HG03045 (cell line): ENCODE measurements at regions not wholly inside any gene's neighbourhood (a gene's known extent, or its start where the extent isn't known, plus 50 kb on each side); places are given as distances from the start of the nearest gene placed in this dataset.
"Not testable (repeated sequence)": the region's sequence is repeated elsewhere in the genome, so short reads cannot be mapped to it uniquely, and the experiment has no call there.

ENCODE experiments used
- ATAC-seq: cut with Tn5 transposase; IDR thresholded peaks from one replicate; pipeline ENCODE4 v1.9.1; 2021; ENCODE audit warnings: mild to moderate bottlenecking, moderate library complexity; ENCODE audit not compliant: unreplicated experiment

GRCh38 chr5:117675646-117676045 lies 1101.0 kb upstream of the SEMA6A start:
- no peak for ATAC-seq

- ATAC-seq: no peak
Measured at GRCh38 chr5:117671551-117671950, 1096.9 kb upstream of the SEMA6A start.

GRCh38 chr5:117667105-117667504 lies 1092.5 kb upstream of the SEMA6A start:
- ATAC-seq: no peak

DNA sequence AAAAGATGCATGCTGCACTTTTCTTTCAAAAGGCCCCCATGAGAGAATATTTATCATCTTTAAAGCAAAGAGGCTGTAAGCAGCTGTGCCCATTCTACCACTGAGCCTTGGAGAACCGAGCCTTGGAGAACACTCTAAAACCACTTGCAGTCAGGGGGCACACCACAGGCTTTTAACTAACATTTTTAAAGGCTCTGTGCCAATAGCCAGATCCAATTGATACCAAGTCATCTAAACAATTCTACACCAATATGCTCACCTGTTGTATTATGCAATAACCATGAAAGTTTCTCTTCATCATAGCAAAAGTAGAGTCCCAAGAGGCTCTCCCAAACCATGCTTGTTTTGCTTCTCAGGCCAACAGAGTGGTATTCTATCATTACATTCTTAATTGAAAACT lies 1090.5 kb upstream of the SEMA6A start:
- ATAC-seq: no peak

GRCh38 chr5:117662361-117662760 lies 1087.7 kb upstream of the SEMA6A start:
- no peak for ATAC-seq

DNA sequence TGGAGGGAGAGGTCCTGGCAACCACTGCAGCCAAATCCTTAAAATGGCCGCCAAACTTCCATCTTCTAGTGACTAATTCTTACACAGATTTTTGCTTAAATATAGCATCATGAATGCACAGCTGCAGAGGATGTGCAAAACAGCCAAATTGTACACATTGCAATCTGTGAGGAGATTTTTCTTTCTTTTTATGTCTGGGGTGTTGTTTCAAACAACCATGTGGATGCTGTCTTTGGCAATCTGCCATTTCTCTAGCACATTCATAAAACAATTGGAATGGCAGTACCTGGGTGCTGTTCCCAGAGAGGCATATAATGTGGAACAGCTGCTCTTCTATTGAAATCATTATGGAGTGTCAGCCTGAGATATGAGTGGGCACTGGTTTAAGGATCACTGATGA lies 1082.9 kb upstream of the SEMA6A start:
- ATAC-seq: no peak

DNA sequence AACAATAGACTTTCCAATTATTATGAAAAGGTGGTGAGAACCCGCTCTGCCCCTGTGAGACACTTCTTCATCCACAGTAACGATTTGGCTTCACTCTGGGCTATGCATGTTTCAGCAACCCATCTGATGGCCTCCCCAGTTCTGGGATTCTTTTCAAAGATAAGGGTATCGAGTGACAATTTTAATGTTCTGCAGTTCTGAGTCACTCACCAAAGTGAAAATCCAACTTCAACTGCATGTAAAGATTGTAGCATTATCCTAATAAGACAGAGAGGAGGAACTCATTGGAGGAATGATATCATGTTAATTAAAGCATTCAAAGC lies 1078.3 kb upstream of the SEMA6A start:
- no peak for ATAC-seq

DNA sequence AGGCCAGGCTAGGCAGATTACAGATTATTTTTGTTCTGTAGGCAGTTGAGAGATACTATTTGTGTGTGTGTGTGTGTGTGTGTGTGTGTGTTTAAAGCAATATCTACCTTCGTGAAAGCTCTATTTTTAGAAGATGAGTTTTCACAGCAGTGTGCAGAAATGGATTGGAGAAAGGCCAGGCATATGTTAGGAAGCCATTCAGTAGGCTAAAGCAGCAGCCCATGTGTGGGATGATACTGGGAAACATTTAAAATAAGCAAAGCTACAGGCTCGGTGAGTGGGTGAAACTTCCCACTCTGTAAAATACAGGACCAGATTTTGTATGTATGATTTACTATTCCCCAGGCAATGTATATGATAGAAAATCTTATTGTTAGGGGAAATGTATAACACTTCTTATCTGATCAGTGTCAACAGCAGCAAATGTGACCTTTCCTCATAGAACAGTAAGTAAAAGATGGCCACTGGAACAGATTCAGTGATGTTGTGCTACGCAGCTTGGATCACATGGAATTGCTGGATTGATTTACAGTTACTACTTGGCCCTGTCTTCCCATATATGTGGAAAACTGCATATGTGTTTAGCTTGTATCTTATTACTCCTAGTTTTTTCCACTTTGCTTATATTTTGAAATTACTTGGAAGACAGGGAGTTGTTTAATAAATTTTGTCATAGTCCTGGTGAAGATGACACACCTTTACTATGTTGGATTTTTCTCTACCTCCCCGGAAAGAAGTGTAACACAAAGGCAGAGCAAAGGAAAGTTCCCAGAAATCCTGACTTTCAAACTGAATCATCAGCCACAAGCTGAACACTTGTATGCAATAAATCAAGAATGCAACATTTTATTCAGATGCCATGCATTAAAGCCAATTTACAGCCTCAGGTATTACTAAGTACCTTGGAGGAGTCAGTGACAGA lies 1077.7 kb upstream of the SEMA6A start:
- no peak for ATAC-seq

DNA sequence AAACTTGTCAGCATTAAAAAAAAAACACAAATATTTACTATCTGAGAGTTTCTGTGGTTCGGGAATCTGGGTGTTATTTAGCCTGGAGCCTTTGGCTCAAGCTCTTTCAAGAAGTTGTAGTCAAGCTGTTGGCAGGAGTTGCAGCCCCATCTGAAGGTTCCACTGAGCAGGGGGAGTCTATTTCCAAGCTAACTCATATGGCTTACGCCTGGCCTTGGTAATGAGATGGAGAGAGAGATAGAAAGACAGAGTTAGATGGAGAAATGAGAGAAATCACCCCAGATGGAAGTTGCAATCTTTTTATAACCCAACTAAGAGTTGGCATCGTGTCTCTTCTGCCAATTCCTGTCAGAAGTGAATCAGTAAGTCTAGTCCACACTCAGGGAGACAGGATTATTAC lies 1075.2 kb upstream of the SEMA6A start:
- ATAC-seq: no peak

GRCh38 chr5:117645400-117645799 lies 1070.8 kb upstream of the SEMA6A start:
- ATAC-seq: no peak

DNA sequence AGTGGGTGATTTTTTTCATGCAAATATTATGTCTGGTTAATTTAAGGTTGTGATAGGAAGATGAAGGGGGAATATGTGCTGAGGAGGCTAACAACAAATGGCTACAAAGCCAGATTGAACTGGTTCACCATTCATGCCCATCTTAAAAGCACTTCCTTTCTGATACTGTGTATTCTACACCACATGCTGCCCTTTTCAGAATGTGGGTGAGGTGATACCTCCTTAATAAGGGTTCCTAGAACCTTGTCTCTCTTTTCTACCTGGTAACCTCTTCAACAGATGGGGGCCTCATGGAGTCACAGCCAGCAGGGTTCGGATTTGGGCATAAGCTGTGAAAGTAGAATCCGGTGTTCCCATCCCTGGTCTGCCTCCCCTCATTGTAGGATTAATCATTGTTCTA lies 1064.0 kb upstream of the SEMA6A start:
- no peak for ATAC-seq

DNA sequence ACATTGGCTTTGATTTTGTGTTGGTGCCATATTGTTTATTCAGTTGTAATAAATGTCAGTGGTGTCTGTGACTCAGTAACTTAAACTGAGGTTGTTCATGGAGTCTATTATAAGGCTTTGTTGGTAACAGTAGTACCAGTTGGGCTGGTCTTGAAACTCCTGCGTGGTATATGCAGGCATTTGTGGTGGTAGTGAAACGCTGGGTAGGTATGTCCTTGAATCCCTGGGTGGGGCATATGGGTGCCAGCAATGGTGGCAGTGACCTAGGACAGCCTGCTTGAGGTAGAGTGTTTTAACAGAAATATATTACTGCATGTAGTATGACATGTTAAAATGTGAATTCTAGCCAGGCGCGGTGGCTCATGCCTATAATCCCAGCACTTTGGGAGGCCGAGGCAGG lies 1058.5 kb upstream of the SEMA6A start:
- no peak for ATAC-seq

GRCh38 chr5:117624201-117624600 lies 1049.6 kb upstream of the SEMA6A start:
- no peak for ATAC-seq

- ATAC-seq: no peak
Measured at GRCh38 chr5:117623042-117623805, 1048.6 kb upstream of the SEMA6A start.

DNA sequence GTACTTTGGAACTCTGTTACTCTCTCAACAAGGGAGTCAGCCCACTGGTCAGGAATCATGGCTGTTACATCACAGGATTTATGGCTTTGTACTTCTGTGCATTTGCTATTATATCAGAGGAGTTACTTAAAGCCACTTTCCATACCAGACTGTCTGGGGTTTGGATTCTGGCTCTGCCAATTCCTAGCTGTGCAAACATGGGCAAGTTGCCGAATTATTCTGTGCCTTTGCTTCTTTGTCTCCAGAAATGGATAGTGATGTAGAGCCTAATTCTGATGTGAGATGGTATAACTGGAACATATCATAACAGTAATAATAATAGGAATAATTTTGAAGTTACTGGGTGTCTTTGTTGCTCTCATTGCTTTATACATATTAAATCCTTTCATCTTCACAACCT lies 1047.3 kb upstream of the SEMA6A start:
- no peak for ATAC-seq

GRCh38 chr5:117615226-117615625 lies 1040.6 kb upstream of the SEMA6A start:
- no peak for ATAC-seq

DNA sequence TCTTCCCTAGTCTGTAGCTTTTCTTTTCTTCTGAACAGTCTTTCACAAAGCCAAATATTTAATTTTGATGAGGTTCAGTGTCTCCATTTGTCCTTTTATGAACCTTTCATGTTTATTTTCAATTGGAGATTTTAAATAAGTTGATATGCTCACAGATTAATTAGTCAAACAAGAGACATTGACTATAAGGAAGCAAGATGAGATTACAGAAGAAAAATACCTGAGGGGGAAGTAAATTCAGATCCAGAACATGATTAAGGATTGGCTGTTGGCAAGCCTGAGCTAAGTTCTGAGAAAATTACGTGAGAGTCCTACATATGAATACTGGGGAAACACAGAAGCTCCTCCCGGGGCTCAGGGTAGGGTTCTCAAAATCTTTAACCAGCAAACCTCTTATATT lies 1039.8 kb upstream of the SEMA6A start:
- ATAC-seq: no peak

DNA sequence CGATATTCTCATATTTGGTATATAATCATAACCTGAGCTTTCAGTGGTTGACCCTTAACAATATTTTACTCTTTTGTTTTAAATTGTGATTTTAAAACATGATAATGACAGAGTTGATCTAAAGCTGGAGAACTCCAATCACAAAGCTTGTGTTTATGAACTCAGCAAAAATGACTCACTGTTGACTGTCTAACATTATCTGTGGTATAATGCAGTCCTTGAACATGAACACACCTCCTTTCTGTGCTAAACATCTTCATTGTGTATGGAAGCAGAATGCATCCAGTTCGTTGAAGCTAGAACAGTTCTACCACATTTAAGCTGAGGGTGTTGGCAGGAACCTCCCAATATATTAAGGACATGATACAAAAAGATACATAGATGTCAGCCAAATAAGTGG lies 1030.2 kb upstream of the SEMA6A start:
- ATAC-seq: no peak

DNA sequence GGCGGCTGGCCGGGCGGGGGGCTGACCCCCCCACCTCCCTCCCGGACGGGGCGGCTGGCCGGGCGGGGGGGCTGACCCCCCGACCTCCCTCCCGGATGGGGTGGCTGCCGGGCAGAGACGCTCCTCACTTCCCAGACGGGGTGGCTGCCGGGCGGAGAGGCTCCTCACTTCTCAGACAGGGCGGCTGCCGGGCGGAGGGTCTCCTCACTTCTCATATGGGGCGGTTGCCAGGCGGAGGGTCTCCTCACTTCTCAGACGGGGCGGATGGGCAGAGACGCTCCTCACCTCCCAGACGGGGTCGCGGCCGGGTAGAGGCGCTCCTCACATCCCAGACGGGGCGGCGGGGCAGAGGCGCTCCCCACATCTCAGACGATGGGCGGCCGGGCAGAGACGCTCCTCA lies 1025.2 kb upstream of the SEMA6A start:
- not testable (repeated sequence) for ATAC-seq

DNA sequence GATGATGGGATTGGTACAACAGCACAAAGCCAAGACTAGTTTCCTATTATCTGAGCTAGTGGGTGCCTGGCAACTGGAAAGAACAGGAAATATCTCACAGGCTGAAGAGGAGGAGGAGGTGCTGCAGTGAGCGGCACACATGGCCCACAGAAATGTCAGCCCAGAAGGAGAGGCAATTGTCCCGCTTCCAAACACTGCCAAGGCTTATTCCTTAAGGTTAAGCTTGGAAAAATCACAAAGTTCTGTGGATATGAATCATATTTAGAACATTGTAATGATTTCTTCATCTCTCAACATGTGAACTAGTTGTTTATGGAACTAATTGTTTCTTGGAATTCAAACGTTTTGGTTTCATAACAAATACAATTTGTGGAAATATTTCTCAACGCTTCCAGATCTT lies 1019.5 kb upstream of the SEMA6A start:
- ATAC-seq: no peak

DNA sequence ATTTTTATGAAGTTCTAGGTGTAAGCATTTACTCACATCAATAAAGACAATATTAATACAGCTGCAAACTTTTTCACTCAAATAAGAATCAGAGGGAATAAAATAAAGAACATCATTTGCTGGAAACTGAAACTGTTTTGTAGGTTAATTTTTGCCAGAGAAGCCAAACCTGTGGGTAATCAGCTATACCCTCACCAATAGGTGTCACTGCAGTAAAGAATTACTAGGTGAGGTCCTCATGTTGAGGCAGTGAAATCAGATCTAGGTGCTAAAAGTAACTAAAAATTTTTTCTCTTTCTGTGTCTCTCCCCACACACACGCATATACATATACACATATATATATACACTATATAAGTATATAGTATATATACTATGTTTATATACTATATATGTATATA lies 1016.3 kb upstream of the SEMA6A start:
- no peak for ATAC-seq

- ATAC-seq: no peak
Measured at GRCh38 chr5:117588611-117589010, 1014.0 kb upstream of the SEMA6A start.
